WTC11 (cell line): ENCODE measurements at regions not wholly inside any gene's neighbourhood (a gene's known extent, or its start where the extent isn't known, plus 50 kb on each side); places are given as distances from the start of the nearest gene placed in this dataset.

Experiments used
- ATAC-seq: fragments of 200-7000 bp; cut with Tn5 transposase; 2 replicates; pipeline ENCODE4 v1.10.0; 2021; ENCODE audit warnings: mild to moderate bottlenecking, moderate library complexity
- CTCF ChIA-PET: fragments of 300-600 bp; sonication (Branson Sonifier 250); formaldehyde crosslinking; loops from one replicate; lab custom pipeline; 2021; ENCODE audit warnings: antibody characterized with exemption; lab: Charles Lee
- POLR2A ChIA-PET: fragments of 350-600 bp; sonication (Branson Sonifier 250); formaldehyde crosslinking; loops from one replicate; lab custom pipeline; 2021; ENCODE audit warnings: antibody characterized with exemption; lab: Charles Lee
- DNase-seq: peaks from one replicate; pipeline ENCODE4 v3.0.0; 2021; ENCODE audit warnings: low spot score
- H3K27ac Mint-ChIP-seq: 2 replicates; pipeline ENCODE4 v1.8.0; 2021; ENCODE audit warnings: mixed read lengths
- H3K27me3 Mint-ChIP-seq: 2 replicates; pipeline ENCODE4 v1.8.0; 2021; ENCODE audit warnings: low read depth, mild to moderate bottlenecking, moderate library complexity, mixed read lengths
- H3K36me3 Mint-ChIP-seq: 2 replicates; pipeline ENCODE4 v1.8.0; 2021; ENCODE audit warnings: mixed read lengths
- H3K4me1 Mint-ChIP-seq: 2 replicates; pipeline ENCODE4 v1.8.0; 2022; ENCODE audit warnings: mixed read lengths
- H3K4me3 Mint-ChIP-seq: 2 replicates; pipeline ENCODE4 v1.8.0; 2021; ENCODE audit warnings: mild to moderate bottlenecking, moderate library complexity, mixed read lengths
- H3K9me3 Mint-ChIP-seq: 2 replicates; pipeline ENCODE4 v1.8.0; 2021; ENCODE audit warnings: mixed read lengths
- CBFB ChIP-seq: sonication (generic); formaldehyde crosslinking; IDR thresholded peaks from 2 replicates; pipeline ENCODE4 v1.8.1; 2022; ENCODE audit warnings: mild to moderate bottlenecking, low read depth, missing genetic modification reagents
- ETV6 ChIP-seq: sonication (generic); formaldehyde crosslinking; IDR thresholded peaks from 2 replicates; pipeline ENCODE4 v1.8.1; 2022; ENCODE audit warnings: mild to moderate bottlenecking, missing genetic modification reagents
- FOXK1 ChIP-seq: sonication (generic); formaldehyde crosslinking; IDR thresholded peaks from 2 replicates; pipeline ENCODE4 v1.8.0; 2022; ENCODE audit warnings: mild to moderate bottlenecking, moderate library complexity, missing genetic modification reagents
- HMGA2 ChIP-seq: fragments of 250-450 bp; sonication (Bioruptor Pico); IDR thresholded peaks from 2 replicates; pipeline ENCODE4 v1.4.0; 2021; ENCODE audit warnings: mild to moderate bottlenecking, moderate library complexity
- IRF2 ChIP-seq: sonication (generic); formaldehyde crosslinking; IDR thresholded peaks from 2 replicates; pipeline ENCODE4 v1.8.0; 2022; ENCODE audit warnings: low read depth, missing genetic modification reagents, borderline replicate concordance
- NFYB ChIP-seq: sonication (generic); formaldehyde crosslinking; conservative IDR thresholded peaks from 2 replicates; pipeline ENCODE4 v1.8.0; 2022; ENCODE audit warnings: low read depth, missing genetic modification reagents
- OVOL2 ChIP-seq: fragments of 250-450 bp; sonication (Bioruptor Pico); IDR thresholded peaks from 2 replicates; pipeline ENCODE4 v1.9.0; 2021; ENCODE audit warnings: mild to moderate bottlenecking, borderline replicate concordance
- SMAD3 ChIP-seq: sonication (generic); formaldehyde crosslinking; IDR thresholded peaks from 2 replicates; pipeline ENCODE4 v1.8.0; 2022; ENCODE audit warnings: missing genetic modification reagents, mild to moderate bottlenecking, borderline replicate concordance
- ZBTB21 ChIP-seq: sonication (generic); formaldehyde crosslinking; IDR thresholded peaks from 2 replicates; pipeline ENCODE4 v1.8.1; 2023; ENCODE audit warnings: mild to moderate bottlenecking, missing genetic modification reagents, borderline replicate concordance
- ZNF396 ChIP-seq: fragments of 250-450 bp; sonication (Bioruptor Pico); IDR thresholded peaks from 2 replicates; pipeline ENCODE4 v1.8.0; 2021; ENCODE audit warnings: mild to moderate bottlenecking, moderate library complexity, borderline replicate concordance
- ZNF423 ChIP-seq: fragments of 250-450 bp; sonication (Bioruptor Pico); IDR thresholded peaks from 2 replicates; pipeline ENCODE4 v2.1.2; 2022; ENCODE audit warnings: mild to moderate bottlenecking, moderate library complexity
- ZNF425 ChIP-seq: fragments of 250-450 bp; sonication (Bioruptor Pico); conservative IDR thresholded peaks from 2 replicates; pipeline ENCODE4 v1.9.0; 2021; ENCODE audit warnings: mild to moderate bottlenecking
- TF ChIP-seq, protein P1 (sequence below): sonication (generic); formaldehyde crosslinking; IDR thresholded peaks from 2 replicates; pipeline ENCODE4 v1.8.1; 2022; ENCODE audit warnings: mild to moderate bottlenecking, moderate library complexity, missing genetic modification reagents
- TF ChIP-seq, protein P2 (sequence below): sonication (generic); formaldehyde crosslinking; conservative IDR thresholded peaks from 2 replicates; pipeline ENCODE4 v1.8.1; 2023; ENCODE audit warnings: mild to moderate bottlenecking, low read depth, missing genetic modification reagents, moderate library complexity
- TF ChIP-seq, protein P3 (sequence below): fragments of 250-450 bp; sonication (Bioruptor Pico); IDR thresholded peaks from 2 replicates; pipeline ENCODE4 v2.1.2; 2022; ENCODE audit warnings: mild to moderate bottlenecking, moderate library complexity
- TF ChIP-seq, protein P4 (sequence below): sonication (generic); formaldehyde crosslinking; IDR thresholded peaks from 2 replicates; pipeline ENCODE4 v1.8.1; 2023; ENCODE audit warnings: mild to moderate bottlenecking, missing genetic modification reagents, moderate library complexity
- TF ChIP-seq, protein P5 (sequence below): fragments of 200-600 bp; IDR thresholded peaks from 2 replicates; pipeline ENCODE4 v1.8.0; 2022; ENCODE audit warnings: antibody characterized with exemption
- TF ChIP-seq, protein P6 (sequence below): sonication (generic); formaldehyde crosslinking; IDR thresholded peaks from 2 replicates; pipeline ENCODE4 v1.8.0; 2022; ENCODE audit warnings: missing genetic modification reagents

GRCh38 chr14:105864116-105864515 lies 337.7 kb downstream of the TMEM121 start:
- no peak overlapping the region for H3K4me3 Mint-ChIP-seq
- peaks cover 4% of the 10 kb centered on the region for H3K27me3 Mint-ChIP-seq
- DNase-seq (peak; percentile 1), ATAC-seq (no peak)
- H3K9me3 Mint-ChIP-seq: peaks cover 38% of the 10 kb centered on the region
- peaks cover 44% of the 10 kb centered on the region for H3K36me3 Mint-ChIP-seq
- H3K4me1 Mint-ChIP-seq: no peaks in the 10 kb centered on the region
- H3K27ac Mint-ChIP-seq: no peak overlapping the region
- ChIA-PET CTCF (no interaction called here), POLR2A (no interaction called here)
- TF ChIP-seq, protein P1, sequence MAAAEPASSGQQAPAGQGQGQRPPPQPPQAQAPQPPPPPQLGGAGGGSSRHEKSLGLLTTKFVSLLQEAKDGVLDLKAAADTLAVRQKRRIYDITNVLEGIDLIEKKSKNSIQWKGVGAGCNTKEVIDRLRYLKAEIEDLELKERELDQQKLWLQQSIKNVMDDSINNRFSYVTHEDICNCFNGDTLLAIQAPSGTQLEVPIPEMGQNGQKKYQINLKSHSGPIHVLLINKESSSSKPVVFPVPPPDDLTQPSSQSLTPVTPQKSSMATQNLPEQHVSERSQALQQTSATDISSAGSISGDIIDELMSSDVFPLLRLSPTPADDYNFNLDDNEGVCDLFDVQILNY: no peak
- TF ChIP-seq NFYB (CRISPR knock-in tag) (no peak), CBFB (CRISPR knock-in tag) (no peak), HMGA2 (CRISPR knock-in tag) (no peak), SMAD3 (CRISPR knock-in tag) (no peak), OVOL2 (CRISPR knock-in tag) (no peak), IRF2 (CRISPR knock-in tag) (no peak), ZBTB21 (CRISPR knock-in tag) (no peak), FOXK1 (no peak), ETV6 (CRISPR knock-in tag) (no peak), ZNF425 (CRISPR knock-in tag) (no peak), ZNF423 (CRISPR knock-in tag) (no peak), ZNF396 (CRISPR knock-in tag) (no peak)
- TF ChIP-seq, protein P2, sequence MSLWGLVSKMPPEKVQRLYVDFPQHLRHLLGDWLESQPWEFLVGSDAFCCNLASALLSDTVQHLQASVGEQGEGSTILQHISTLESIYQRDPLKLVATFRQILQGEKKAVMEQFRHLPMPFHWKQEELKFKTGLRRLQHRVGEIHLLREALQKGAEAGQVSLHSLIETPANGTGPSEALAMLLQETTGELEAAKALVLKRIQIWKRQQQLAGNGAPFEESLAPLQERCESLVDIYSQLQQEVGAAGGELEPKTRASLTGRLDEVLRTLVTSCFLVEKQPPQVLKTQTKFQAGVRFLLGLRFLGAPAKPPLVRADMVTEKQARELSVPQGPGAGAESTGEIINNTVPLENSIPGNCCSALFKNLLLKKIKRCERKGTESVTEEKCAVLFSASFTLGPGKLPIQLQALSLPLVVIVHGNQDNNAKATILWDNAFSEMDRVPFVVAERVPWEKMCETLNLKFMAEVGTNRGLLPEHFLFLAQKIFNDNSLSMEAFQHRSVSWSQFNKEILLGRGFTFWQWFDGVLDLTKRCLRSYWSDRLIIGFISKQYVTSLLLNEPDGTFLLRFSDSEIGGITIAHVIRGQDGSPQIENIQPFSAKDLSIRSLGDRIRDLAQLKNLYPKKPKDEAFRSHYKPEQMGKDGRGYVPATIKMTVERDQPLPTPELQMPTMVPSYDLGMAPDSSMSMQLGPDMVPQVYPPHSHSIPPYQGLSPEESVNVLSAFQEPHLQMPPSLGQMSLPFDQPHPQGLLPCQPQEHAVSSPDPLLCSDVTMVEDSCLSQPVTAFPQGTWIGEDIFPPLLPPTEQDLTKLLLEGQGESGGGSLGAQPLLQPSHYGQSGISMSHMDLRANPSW (CRISPR knock-in tag): no peak
- TF ChIP-seq, protein P3, sequence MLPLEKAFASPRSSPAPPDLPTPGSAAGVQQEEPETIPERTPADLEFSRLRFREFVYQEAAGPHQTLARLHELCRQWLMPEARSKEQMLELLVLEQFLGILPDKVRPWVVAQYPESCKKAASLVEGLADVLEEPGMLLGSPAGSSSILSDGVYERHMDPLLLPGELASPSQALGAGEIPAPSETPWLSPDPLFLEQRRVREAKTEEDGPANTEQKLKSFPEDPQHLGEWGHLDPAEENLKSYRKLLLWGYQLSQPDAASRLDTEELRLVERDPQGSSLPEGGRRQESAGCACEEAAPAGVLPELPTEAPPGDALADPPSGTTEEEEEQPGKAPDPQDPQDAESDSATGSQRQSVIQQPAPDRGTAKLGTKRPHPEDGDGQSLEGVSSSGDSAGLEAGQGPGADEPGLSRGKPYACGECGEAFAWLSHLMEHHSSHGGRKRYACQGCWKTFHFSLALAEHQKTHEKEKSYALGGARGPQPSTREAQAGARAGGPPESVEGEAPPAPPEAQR (CRISPR knock-in tag): no peak
- TF ChIP-seq, protein P4, sequence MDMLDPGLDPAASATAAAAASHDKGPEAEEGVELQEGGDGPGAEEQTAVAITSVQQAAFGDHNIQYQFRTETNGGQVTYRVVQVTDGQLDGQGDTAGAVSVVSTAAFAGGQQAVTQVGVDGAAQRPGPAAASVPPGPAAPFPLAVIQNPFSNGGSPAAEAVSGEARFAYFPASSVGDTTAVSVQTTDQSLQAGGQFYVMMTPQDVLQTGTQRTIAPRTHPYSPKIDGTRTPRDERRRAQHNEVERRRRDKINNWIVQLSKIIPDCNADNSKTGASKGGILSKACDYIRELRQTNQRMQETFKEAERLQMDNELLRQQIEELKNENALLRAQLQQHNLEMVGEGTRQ (CRISPR knock-in tag): no peak
- TF ChIP-seq, protein P5, sequence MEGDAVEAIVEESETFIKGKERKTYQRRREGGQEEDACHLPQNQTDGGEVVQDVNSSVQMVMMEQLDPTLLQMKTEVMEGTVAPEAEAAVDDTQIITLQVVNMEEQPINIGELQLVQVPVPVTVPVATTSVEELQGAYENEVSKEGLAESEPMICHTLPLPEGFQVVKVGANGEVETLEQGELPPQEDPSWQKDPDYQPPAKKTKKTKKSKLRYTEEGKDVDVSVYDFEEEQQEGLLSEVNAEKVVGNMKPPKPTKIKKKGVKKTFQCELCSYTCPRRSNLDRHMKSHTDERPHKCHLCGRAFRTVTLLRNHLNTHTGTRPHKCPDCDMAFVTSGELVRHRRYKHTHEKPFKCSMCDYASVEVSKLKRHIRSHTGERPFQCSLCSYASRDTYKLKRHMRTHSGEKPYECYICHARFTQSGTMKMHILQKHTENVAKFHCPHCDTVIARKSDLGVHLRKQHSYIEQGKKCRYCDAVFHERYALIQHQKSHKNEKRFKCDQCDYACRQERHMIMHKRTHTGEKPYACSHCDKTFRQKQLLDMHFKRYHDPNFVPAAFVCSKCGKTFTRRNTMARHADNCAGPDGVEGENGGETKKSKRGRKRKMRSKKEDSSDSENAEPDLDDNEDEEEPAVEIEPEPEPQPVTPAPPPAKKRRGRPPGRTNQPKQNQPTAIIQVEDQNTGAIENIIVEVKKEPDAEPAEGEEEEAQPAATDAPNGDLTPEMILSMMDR: no peak
- TF ChIP-seq, protein P6, sequence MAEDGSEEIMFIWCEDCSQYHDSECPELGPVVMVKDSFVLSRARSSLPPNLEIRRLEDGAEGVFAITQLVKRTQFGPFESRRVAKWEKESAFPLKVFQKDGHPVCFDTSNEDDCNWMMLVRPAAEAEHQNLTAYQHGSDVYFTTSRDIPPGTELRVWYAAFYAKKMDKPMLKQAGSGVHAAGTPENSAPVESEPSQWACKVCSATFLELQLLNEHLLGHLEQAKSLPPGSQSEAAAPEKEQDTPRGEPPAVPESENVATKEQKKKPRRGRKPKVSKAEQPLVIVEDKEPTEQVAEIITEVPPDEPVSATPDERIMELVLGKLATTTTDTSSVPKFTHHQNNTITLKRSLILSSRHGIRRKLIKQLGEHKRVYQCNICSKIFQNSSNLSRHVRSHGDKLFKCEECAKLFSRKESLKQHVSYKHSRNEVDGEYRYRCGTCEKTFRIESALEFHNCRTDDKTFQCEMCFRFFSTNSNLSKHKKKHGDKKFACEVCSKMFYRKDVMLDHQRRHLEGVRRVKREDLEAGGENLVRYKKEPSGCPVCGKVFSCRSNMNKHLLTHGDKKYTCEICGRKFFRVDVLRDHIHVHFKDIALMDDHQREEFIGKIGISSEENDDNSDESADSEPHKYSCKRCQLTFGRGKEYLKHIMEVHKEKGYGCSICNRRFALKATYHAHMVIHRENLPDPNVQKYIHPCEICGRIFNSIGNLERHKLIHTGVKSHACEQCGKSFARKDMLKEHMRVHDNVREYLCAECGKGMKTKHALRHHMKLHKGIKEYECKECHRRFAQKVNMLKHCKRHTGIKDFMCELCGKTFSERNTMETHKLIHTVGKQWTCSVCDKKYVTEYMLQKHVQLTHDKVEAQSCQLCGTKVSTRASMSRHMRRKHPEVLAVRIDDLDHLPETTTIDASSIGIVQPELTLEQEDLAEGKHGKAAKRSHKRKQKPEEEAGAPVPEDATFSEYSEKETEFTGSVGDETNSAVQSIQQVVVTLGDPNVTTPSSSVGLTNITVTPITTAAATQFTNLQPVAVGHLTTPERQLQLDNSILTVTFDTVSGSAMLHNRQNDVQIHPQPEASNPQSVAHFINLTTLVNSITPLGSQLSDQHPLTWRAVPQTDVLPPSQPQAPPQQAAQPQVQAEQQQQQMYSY: no peak
- TF ChIP-seq, all 79 proteins: peak for 0
